ENCODE measurements at regions not wholly inside any gene's neighbourhood (a gene's known extent, or its start where the extent isn't known, plus 50 kb on each side); places are given as distances from the start of the nearest gene placed in this dataset.

DNA sequence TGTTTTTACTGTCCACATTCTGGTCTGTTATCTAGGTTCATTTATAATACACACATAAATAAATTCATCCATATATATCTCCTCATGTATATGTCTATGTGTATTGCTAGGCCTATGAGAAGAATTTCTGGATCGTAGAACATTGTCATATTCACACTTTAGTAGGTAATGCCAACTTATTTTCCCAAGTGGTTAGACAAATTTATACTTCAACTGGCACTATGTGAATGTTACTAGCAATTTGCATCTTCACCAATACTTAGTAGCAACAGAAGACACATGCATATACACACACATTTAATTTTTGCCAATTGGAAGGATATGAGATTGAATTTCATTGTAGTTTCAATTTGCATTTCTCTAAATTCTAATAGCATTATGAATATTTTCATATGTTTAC lies 365.1 kb downstream of the FSCB start:
- Histone ChIP-seq H3K27ac (ENCODE audit: low read depth in 1 of 3, low read length in 2 of 3) (no peak overlapping the region), H3K27me3 (ENCODE audit: control insufficient read depth in 3 of 3, insufficient read depth in 3 of 3, low read length in 3 of 3) (no peaks in the 10 kb centered on the region), H3K36me3 (ENCODE audit: control insufficient read depth in 3 of 3, insufficient read depth in 2 of 3, low read depth in 1 of 3, low read length in 3 of 3) (no peaks in the 10 kb centered on the region), H3K9me3 (ENCODE audit: control insufficient read depth in 2 of 2, insufficient read depth in 1 of 2, low read depth in 1 of 2, low read length in 1 of 2) (no peaks in the 10 kb centered on the region), H3K4me1 (ENCODE audit: control insufficient read depth in 3 of 3, insufficient read depth in 2 of 3, low read depth in 1 of 3, low read length in 2 of 3) (no peaks in the 10 kb centered on the region), H3K4me3 (ENCODE audit: low read depth in 1 of 3, low read length in 3 of 3) (no peak overlapping the region)
- DNase-seq: no peak
- 89 to 100% (median 93%) methylated on average over 1 of the region's 1 CpG for WGBS, 3 donors
- FAIRE-seq: no peak

DNA sequence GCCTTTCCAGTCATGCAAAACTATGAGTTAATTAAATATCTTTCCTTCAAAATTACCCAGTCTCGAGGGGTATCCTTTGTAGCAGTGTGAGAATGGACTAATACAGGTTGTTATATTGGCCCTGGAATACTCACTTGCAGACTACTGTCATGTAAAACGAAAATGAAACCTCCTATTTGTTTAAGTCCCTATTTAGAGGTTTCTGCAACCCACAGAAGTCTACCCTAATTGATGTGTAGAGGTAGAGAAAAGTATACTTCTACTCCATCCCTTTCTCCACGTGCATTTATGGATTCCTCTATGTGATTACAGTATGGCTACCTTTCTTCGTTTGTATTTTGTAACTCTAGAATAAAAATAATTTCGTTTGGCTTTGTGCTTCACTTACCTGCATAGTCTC lies 371.1 kb downstream of the FSCB start:
- no peak overlapping the region for H3K27ac ChIP-seq (ENCODE audit: low read depth in 1 of 3, low read length in 2 of 3)
- H3K27me3 ChIP-seq (ENCODE audit: control insufficient read depth in 3 of 3, insufficient read depth in 3 of 3, low read length in 3 of 3): no peaks in the 10 kb centered on the region
- 50 to 65% (median 61%) methylated on average over 5 of the region's 5 CpGs for WGBS, 3 donors
- H3K4me3 ChIP-seq (ENCODE audit: low read depth in 1 of 3, low read length in 3 of 3): no peak overlapping the region
- FAIRE-seq: no peak
- DNase-seq: no peak
- no peaks in the 10 kb centered on the region for H3K36me3 ChIP-seq (ENCODE audit: control insufficient read depth in 3 of 3, insufficient read depth in 2 of 3, low read depth in 1 of 3, low read length in 3 of 3)
- peaks cover 0 to 3% (median 0%) of the 10 kb centered on the region in 3 donors for H3K4me1 ChIP-seq (ENCODE audit: control insufficient read depth in 3 of 3, insufficient read depth in 2 of 3, low read depth in 1 of 3, low read length in 2 of 3)
- H3K9me3 ChIP-seq (ENCODE audit: control insufficient read depth in 2 of 2, insufficient read depth in 1 of 2, low read depth in 1 of 2, low read length in 1 of 2): no peaks in the 10 kb centered on the region

DNA sequence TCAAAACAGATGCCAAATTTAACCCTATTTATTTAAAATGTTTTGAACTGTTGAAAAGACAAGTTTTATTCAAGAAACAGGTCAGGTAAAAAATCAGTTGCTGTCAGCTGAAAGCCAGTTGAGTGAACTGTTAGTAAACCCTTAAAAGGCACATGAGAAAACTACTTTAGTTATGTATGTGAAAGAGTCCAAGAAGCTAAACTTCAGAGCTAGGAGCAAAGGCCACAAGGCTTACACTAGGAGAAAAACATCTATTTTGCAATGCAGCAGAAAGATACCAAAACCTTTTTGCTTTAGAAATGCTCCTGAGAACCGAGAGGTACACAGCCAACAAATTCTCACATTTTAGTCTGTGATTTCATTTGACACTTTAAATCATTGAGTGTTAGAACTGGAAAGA lies 375.2 kb downstream of the FSCB start:
- Histone ChIP-seq H3K4me3 (ENCODE audit: low read depth in 1 of 3, low read length in 3 of 3) (no peak overlapping the region), H3K27ac (ENCODE audit: low read depth in 1 of 3, low read length in 2 of 3) (no peak overlapping the region), H3K9me3 (ENCODE audit: control insufficient read depth in 2 of 2, insufficient read depth in 1 of 2, low read depth in 1 of 2, low read length in 1 of 2) (no peaks in the 10 kb centered on the region), H3K27me3 (ENCODE audit: control insufficient read depth in 3 of 3, insufficient read depth in 3 of 3, low read length in 3 of 3) (no peaks in the 10 kb centered on the region), H3K4me1 (ENCODE audit: control insufficient read depth in 3 of 3, insufficient read depth in 2 of 3, low read depth in 1 of 3, low read length in 2 of 3) (peaks cover 0 to 3% (median 0%) of the 10 kb centered on the region in 3 donors), H3K36me3 (ENCODE audit: control insufficient read depth in 3 of 3, insufficient read depth in 2 of 3, low read depth in 1 of 3, low read length in 3 of 3) (no peaks in the 10 kb centered on the region)
- peak in 1 of 2 donors; percentile 62 for DNase-seq
- 36 to 62% (median 46%) methylated on average over 1 of the region's 1 CpG for WGBS, 3 donors
- no peak for FAIRE-seq

DNA sequence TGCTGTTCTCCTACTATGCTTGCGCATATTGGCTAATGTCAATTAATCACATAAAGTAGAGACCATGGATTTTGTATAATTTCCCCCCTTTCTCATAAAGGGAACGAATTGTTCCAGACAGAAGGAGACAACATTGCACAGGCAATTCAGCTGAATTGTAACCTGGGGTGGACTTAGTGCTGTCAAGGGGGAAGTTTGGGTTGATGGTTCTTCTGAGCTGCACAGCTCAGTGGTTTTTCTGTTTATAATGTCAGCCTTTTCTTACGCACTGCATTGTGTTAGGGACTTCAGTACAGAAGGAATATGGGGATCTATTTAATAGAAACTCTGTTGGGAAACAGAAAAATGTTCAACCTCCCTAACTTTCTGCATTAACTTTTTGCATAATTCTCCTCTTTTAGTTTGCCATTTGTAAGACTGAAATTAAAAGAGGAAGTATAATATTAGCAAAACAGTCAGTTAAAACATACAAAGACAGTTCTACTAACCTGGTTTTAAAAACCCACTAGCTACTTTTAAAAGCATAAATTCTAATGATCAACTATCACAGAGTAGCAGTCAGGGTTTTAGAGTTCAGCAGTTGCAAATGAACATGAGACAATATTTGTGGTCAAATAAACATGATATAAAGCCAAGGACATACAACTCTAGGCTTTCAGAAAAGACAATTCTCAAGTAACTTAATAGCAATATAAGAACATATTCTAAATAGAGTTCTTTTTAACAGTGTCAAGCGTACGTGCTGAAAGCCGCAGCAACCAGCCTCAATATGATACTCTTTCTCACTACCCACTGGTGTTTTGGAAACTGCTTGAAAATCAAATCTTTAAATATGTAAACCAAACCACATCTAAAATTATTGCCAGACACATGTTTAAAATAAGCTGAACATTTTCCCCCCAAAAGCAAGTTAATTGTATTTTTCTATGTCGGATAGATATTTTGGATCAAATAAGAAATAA lies 393.0 kb downstream of the FSCB start:
- DNase-seq (no peak), FAIRE-seq (no peak)
- Histone ChIP-seq H3K36me3 (ENCODE audit: control insufficient read depth in 3 of 3, insufficient read depth in 2 of 3, low read depth in 1 of 3, low read length in 3 of 3) (no peaks in the 10 kb centered on the region), H3K4me3 (ENCODE audit: low read depth in 1 of 3, low read length in 3 of 3) (no peak overlapping the region), H3K9me3 (ENCODE audit: control insufficient read depth in 2 of 2, insufficient read depth in 1 of 2, low read depth in 1 of 2, low read length in 1 of 2) (peaks cover 0 to 14% of the 10 kb centered on the region in 2 donors), H3K27me3 (ENCODE audit: control insufficient read depth in 3 of 3, insufficient read depth in 3 of 3, low read length in 3 of 3) (no peaks in the 10 kb centered on the region), H3K27ac (ENCODE audit: low read depth in 1 of 3, low read length in 2 of 3) (no peak overlapping the region), H3K4me1 (ENCODE audit: control insufficient read depth in 3 of 3, insufficient read depth in 2 of 3, low read depth in 1 of 3, low read length in 2 of 3) (no peaks in the 10 kb centered on the region)
- WGBS, 3 donors: 77 to 83% (median 79%) methylated on average over 7 of the region's 7 CpGs

DNA sequence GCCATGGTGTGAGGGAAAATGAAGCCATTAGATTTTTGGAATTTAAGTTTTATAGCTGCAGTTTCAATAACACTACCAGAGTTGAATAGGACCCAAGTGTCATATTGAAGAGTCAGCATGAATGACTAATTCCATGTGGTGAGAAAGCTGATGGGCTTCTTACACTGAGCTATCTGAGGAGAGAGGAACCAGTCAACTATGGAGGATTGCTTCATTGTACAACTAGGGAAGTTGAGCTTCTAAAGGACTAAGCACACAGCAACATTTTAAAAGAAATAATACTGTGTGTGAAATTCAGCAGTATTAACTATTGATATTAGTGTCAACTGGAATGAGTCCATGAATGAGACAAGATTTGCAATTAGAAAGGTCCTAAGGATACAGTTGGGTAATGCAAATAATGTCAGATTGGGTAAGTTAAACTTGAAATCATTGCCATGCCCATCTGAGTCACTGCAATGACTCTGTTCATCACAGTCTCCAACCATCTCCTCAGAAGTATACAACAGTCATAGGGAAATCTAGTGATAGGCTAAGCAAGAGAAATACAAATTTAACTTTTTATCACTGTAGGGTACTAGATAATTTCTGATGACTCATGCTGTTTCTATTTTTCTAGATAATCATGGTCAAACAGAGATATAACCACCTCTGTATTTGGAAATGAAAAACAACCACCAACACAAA lies 394.2 kb downstream of the FSCB start:
- H3K27ac ChIP-seq (ENCODE audit: low read depth in 1 of 3, low read length in 2 of 3): no peak overlapping the region
- no peak for FAIRE-seq
- no peaks in the 10 kb centered on the region for H3K4me1 ChIP-seq (ENCODE audit: control insufficient read depth in 3 of 3, insufficient read depth in 2 of 3, low read depth in 1 of 3, low read length in 2 of 3)
- H3K9me3 ChIP-seq (ENCODE audit: control insufficient read depth in 2 of 2, insufficient read depth in 1 of 2, low read depth in 1 of 2, low read length in 1 of 2): peaks cover 0 to 17% of the 10 kb centered on the region in 2 donors
- DNase-seq: no peak
- no peak overlapping the region for H3K4me3 ChIP-seq (ENCODE audit: low read depth in 1 of 3, low read length in 3 of 3)
- H3K36me3 ChIP-seq (ENCODE audit: control insufficient read depth in 3 of 3, insufficient read depth in 2 of 3, low read depth in 1 of 3, low read length in 3 of 3): no peaks in the 10 kb centered on the region
- no peaks in the 10 kb centered on the region for H3K27me3 ChIP-seq (ENCODE audit: control insufficient read depth in 3 of 3, insufficient read depth in 3 of 3, low read length in 3 of 3)

DNA sequence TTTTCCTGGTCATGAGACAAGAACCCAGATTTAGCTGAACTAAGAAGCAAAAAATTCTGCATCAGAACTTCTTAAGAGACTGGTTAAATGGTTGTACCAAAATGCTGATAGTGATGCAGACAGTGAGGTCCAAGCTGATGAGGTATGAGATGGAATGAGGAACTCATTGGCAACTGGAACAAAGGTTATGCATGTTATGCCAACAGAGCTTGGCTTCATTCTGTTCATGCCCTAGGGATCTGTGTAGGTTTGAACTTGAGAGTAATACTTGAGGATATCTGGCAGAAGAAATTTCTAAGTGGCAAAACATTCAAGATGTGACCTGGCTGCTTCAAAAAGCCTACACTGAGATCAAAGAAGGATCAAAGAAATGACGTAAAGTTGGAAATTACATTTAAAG lies 398.0 kb downstream of the FSCB start:
- FAIRE-seq (no peak), DNase-seq (no peak)
- Histone ChIP-seq H3K4me3 (ENCODE audit: low read depth in 1 of 3, low read length in 3 of 3) (no peak overlapping the region), H3K36me3 (ENCODE audit: control insufficient read depth in 3 of 3, insufficient read depth in 2 of 3, low read depth in 1 of 3, low read length in 3 of 3) (no peaks in the 10 kb centered on the region), H3K27me3 (ENCODE audit: control insufficient read depth in 3 of 3, insufficient read depth in 3 of 3, low read length in 3 of 3) (no peaks in the 10 kb centered on the region), H3K4me1 (ENCODE audit: control insufficient read depth in 3 of 3, insufficient read depth in 2 of 3, low read depth in 1 of 3, low read length in 2 of 3) (no peaks in the 10 kb centered on the region), H3K27ac (ENCODE audit: low read depth in 1 of 3, low read length in 2 of 3) (no peak overlapping the region), H3K9me3 (ENCODE audit: control insufficient read depth in 2 of 2, insufficient read depth in 1 of 2, low read depth in 1 of 2, low read length in 1 of 2) (peaks cover 0 to 17% of the 10 kb centered on the region in 2 donors)
- 85 to 95% (median 91%) methylated on average over 1 of the region's 1 CpG for WGBS, 3 donors

DNA sequence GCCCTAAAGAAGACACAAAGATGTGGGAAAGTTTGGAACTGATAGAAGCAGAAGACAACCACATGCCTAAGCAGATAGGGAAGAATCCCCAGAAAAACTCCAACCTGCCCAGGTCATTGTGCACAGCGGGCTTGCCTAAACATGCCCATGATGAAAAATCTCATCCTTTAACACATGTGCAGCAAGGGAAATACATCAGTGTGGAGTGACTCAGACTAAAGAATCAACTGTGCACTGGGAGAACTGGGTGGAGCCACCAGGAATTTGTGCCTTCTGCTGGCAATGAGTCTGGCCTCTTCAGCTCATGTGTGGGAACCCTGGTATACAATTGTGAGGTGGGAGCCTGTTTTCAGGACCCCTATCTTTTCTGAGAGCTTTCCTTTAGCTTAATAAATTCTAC lies 398.5 kb downstream of the FSCB start:
- no peak overlapping the region for H3K27ac ChIP-seq (ENCODE audit: low read depth in 1 of 3, low read length in 2 of 3)
- 92 to 95% (median 94%) methylated on average over 1 of the region's 1 CpG for WGBS, 3 donors
- H3K4me1 ChIP-seq (ENCODE audit: control insufficient read depth in 3 of 3, insufficient read depth in 2 of 3, low read depth in 1 of 3, low read length in 2 of 3): no peaks in the 10 kb centered on the region
- H3K9me3 ChIP-seq (ENCODE audit: control insufficient read depth in 2 of 2, insufficient read depth in 1 of 2, low read depth in 1 of 2, low read length in 1 of 2): peaks cover 0 to 17% of the 10 kb centered on the region in 2 donors
- DNase-seq (no peak), FAIRE-seq (no peak)
- H3K4me3 ChIP-seq (ENCODE audit: low read depth in 1 of 3, low read length in 3 of 3): no peak overlapping the region
- H3K36me3 ChIP-seq (ENCODE audit: control insufficient read depth in 3 of 3, insufficient read depth in 2 of 3, low read depth in 1 of 3, low read length in 3 of 3): no peaks in the 10 kb centered on the region
- no peaks in the 10 kb centered on the region for H3K27me3 ChIP-seq (ENCODE audit: control insufficient read depth in 3 of 3, insufficient read depth in 3 of 3, low read length in 3 of 3)

DNA sequence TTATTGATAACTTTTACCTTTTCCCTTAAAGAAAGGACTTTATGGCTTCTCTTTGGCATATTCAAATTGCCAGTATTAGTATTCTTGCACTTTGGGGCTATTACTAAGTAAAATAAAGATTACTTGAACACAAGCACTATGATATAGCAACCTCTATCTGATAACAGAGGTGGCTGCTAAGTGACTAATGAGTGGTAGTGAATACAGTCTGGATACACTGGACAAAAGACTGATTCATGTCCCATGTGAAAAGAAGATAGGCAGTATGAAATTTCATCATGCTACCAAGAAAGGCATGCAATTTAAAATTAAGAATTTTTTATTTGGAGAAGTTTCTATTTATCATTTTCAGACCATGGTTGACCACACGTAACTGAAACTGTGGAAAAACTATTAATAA lies 399.9 kb downstream of the FSCB start:
- FAIRE-seq (no peak), DNase-seq (no peak)
- Histone ChIP-seq H3K27me3 (ENCODE audit: control insufficient read depth in 3 of 3, insufficient read depth in 3 of 3, low read length in 3 of 3) (no peaks in the 10 kb centered on the region), H3K36me3 (ENCODE audit: control insufficient read depth in 3 of 3, insufficient read depth in 2 of 3, low read depth in 1 of 3, low read length in 3 of 3) (no peaks in the 10 kb centered on the region), H3K9me3 (ENCODE audit: control insufficient read depth in 2 of 2, insufficient read depth in 1 of 2, low read depth in 1 of 2, low read length in 1 of 2) (peaks cover 0 to 17% of the 10 kb centered on the region in 2 donors), H3K4me1 (ENCODE audit: control insufficient read depth in 3 of 3, insufficient read depth in 2 of 3, low read depth in 1 of 3, low read length in 2 of 3) (no peaks in the 10 kb centered on the region), H3K27ac (ENCODE audit: low read depth in 1 of 3, low read length in 2 of 3) (no peak overlapping the region), H3K4me3 (ENCODE audit: low read depth in 1 of 3, low read length in 3 of 3) (no peak overlapping the region)
- WGBS, 3 donors: 67 to 82% (median 80%) methylated on average over 1 of the region's 1 CpG

Measured in small intestine (tissue), 7 donors.